Tibial artery (tissue), 4 donors: ENCODE measurements at regions not wholly inside any gene's neighbourhood (a gene's known extent, or its start where the extent isn't known, plus 50 kb on each side); places are given as distances from the start of the nearest gene placed in this dataset.

Experiments
- DNase-seq, 2 donors: peaks; one replicate each; pipeline ENCODE4 v3.0.0-alpha.2; 2019
- H3K27ac ChIP-seq, 2 donors: fragments of 200-600 bp; sonication (generic) in 1 of 2; 1 replicate in 1 of 2; 2 replicates in 1 of 2; pipeline ENCODE4 v1.5.1; 2018 to 2019; ENCODE audit warnings: mild to moderate bottlenecking in 1 of 2
- H3K27me3 ChIP-seq, 2 donors: fragments of 200-600 bp; sonication (generic) in 1 of 2; one replicate each; pipeline versions ENCODE4 v1.5.1 to v1.6.0; 2016 to 2019
- H3K36me3 ChIP-seq, 3 donors: fragments of 200-600 bp; sonication (generic) in 2 of 3; one replicate each; pipeline ENCODE4 v1.5.1; 2016 to 2019; ENCODE audit warnings: mild to moderate bottlenecking in 2 of 3
- H3K4me1 ChIP-seq, 4 donors: fragments of 200-600 bp; sonication (generic) in 2 of 4; 1 replicate in 3 of 4; 2 replicates in 1 of 4; pipeline ENCODE4 v1.5.1; 2016 to 2019
- H3K4me3 ChIP-seq, 2 donors: fragments of 200-600 bp; sonication (generic) in 1 of 2; 1 replicate in 1 of 2; 2 replicates in 1 of 2; pipeline ENCODE4 v1.5.1; 2018 to 2019; ENCODE audit warnings: mild to moderate bottlenecking in 2 of 2
- H3K9me3 ChIP-seq, 3 donors: fragments of 200-600 bp; sonication (generic) in 1 of 3; one replicate each; pipeline ENCODE4 v1.5.1; 2016 to 2019
- intact Hi-C: fragments of 100-400 bp; cut with DNase I; formaldehyde crosslinking; loops from one replicate; pipeline ENCODE4 v1.15.0; 2023; ENCODE audit warnings: low total_unique reads
- TF ChIP-seq, protein P1 (sequence below), 2 experiments: fragments of 200-600 bp in 1 of 2; fragments of 450-650 bp in 1 of 2; IDR thresholded peaks; one replicate each; pipeline ENCODE4 v1.5.1; 2017 to 2019; ENCODE audit warnings: antibody characterized with exemption in 2 of 2, mild to moderate bottlenecking in 1 of 2, moderate library complexity in 1 of 2

DNA sequence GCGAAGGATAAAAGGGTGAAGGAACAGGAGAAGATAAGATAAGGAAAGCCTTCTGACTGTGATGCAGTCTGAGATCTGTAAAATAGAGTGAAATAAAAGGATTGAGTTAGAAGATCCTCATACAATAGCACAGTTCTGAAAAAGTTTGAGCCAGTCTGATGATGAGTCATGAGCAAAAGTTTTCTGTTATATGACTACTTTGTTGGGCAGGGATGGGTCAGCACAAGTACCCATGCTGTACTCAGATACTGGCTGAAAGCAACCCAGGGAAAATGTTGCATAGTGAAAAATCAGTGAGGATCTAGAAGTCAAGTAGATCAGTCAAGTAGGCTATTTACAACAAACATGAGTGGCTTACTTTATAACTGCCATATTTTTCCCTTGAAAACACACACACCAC lies 253.5 kb downstream of the PCDH10 start:
- intact Hi-C loops: no loop called here
- H3K36me3 ChIP-seq: no peaks in the 10 kb centered on the region
- H3K4me3 ChIP-seq: no peak overlapping the region
- H3K9me3 ChIP-seq: no peaks in the 10 kb centered on the region
- H3K27me3 ChIP-seq: no peaks in the 10 kb centered on the region
- no peak overlapping the region for H3K27ac ChIP-seq
- no peak for DNase-seq
- TF ChIP-seq, protein P1, sequence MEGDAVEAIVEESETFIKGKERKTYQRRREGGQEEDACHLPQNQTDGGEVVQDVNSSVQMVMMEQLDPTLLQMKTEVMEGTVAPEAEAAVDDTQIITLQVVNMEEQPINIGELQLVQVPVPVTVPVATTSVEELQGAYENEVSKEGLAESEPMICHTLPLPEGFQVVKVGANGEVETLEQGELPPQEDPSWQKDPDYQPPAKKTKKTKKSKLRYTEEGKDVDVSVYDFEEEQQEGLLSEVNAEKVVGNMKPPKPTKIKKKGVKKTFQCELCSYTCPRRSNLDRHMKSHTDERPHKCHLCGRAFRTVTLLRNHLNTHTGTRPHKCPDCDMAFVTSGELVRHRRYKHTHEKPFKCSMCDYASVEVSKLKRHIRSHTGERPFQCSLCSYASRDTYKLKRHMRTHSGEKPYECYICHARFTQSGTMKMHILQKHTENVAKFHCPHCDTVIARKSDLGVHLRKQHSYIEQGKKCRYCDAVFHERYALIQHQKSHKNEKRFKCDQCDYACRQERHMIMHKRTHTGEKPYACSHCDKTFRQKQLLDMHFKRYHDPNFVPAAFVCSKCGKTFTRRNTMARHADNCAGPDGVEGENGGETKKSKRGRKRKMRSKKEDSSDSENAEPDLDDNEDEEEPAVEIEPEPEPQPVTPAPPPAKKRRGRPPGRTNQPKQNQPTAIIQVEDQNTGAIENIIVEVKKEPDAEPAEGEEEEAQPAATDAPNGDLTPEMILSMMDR (IDR thresholded peaks at IDR 0.05): no peak
- H3K4me1 ChIP-seq: no peaks in the 10 kb centered on the region

DNA sequence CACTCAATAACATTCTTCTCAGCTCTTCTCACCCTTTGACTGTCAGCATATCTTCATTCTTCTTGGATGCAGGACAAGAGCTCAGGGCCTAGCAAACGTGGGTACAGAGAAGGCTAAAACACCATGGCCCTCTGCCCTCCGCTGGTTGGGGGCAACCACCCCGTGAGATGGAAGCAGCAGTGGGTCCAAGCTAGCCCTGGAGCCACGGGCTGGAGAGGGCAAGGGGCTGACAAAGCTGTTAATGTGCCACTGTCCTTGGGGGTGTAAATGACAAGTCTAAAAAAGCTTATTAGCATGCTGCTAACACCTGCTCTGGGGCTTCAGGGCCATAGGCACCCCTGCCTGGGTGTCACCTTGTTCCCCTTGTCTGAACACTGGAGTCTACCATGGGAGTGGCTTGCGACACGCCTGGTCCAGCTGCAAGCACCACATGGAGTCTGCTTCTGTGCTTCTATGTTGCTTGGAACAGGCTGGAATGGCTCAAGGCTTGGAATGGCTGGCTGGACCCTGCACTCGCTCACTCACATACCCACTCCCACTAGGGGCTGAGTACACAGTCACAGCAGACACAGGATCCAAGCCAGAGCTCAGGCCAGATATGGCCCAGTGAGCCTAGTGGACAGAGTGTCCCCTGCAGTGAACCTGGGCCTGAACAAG lies 246.0 kb downstream of the PCDH10 start:
- TF ChIP-seq, protein P1 (IDR thresholded peaks at IDR 0.05): no peak
- Histone ChIP-seq H3K27ac (no peak overlapping the region), H3K27me3 (no peaks in the 10 kb centered on the region), H3K4me3 (no peak overlapping the region), H3K9me3 (no peaks in the 10 kb centered on the region), H3K36me3 (no peaks in the 10 kb centered on the region), H3K4me1 (no peaks in the 10 kb centered on the region)
- no peak for DNase-seq
- intact Hi-C loops: no loop called here

DNA sequence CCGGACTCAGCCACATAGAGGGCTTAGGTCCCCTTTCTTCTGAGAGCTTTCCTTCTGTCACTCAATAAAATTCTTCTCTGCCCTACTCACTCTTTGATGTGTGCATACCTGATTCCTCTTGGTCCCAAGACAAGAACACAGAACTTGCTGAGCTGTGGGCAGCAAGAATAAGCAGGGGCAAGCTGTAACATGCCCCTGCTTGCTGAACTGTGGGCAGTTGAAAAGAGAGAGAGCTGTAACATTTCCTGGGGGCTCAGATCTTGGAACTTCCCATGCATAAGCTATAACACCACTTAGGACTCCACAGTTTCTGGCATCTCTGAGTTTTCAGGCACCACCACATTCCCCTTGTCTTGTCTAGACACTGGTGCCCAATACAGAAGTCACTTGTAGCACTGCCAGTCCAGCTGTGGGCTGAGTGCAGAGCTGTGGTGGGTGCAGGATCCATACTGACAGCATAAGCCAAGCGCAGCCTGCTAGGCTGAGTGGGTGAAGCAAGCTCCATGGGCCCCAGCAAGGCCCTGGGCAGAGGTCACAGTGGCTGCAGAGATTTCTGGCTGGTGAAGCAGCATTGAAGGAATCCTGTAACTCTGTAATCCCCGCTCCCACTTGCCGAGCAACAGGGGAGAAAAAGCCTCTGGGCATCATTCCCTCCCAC lies 241.2 kb downstream of the PCDH10 start:
- intact Hi-C loops: no loop called here
- TF ChIP-seq, protein P1 (IDR thresholded peaks at IDR 0.05): no peak
- H3K27ac ChIP-seq: no peak overlapping the region
- H3K36me3 ChIP-seq: no peaks in the 10 kb centered on the region
- no peaks in the 10 kb centered on the region for H3K27me3 ChIP-seq
- no peaks in the 10 kb centered on the region for H3K9me3 ChIP-seq
- no peaks in the 10 kb centered on the region for H3K4me1 ChIP-seq
- no peak overlapping the region for H3K4me3 ChIP-seq
- no peak for DNase-seq

DNA sequence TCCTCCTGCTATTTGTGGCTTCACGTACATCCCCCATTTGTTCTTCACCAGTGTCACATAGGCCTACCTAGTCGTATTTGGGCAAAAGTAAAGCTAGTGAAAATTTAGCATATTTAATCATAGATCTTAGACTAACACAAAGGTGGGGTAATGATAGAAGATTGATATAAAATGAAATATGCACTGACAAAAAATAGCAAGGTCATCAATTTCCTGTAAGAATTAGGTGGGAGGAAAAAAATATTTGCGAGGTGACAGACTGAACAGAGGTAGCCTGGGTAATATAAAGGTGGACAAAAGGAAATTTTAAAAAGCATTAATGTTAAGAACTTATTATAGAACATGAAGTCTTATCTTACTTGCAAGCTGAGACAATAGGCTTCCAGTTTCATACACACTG lies 239.9 kb downstream of the PCDH10 start:
- DNase-seq: no peak

DNA sequence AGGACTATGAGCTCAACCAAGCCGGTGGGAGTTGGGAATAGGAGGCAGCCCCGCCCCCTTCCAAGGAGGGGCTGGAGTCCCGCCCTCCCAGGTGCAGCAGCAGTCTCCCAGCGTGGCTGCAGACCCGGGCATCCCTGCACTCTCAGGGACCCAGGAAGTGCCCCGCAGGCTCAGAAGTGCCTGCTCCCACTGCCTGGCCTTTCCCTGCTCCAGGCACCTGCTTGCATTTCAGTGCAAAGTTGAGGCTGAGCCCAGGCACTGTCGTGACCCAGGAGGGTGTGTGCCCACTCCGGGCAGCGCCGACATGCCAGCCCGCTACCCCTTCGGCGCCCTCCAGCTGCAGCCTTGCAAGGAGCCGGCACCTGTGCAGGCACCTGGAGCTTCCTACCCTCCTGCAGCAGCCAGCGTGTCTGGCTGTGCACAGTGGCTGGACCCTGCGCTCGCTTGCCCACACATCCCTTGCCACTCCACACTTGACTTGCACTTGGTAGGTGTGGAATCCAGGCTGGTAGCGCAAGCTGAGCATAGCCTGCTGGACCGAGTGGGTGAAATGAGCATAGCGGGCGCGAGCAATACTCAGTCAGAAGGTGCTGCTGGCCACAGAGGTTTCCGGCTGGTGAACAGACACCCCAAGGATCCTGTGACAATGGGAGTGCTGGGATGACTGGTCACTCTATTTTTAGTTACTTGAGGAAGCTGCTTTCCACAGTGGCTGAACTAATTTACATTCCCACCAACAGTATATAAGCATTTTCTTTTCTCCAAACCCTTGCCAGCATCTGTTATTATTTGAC lies 236.3 kb downstream of the PCDH10 start:
- DNase-seq: no peak
- H3K4me1 ChIP-seq: no peaks in the 10 kb centered on the region

More for the DNA sequence above, 239.9 kb downstream of the PCDH10 start:
- Histone ChIP-seq H3K27me3 (no peaks in the 10 kb centered on the region), H3K4me1 (no peaks in the 10 kb centered on the region), H3K4me3 (no peak overlapping the region), H3K9me3 (no peaks in the 10 kb centered on the region), H3K36me3 (no peaks in the 10 kb centered on the region), H3K27ac (no peak overlapping the region)
- intact Hi-C loops: no loop called here
- TF ChIP-seq, protein P1 (IDR thresholded peaks at IDR 0.05): no peak

More for the DNA sequence above, 236.3 kb downstream of the PCDH10 start:
- Histone ChIP-seq H3K36me3 (no peaks in the 10 kb centered on the region), H3K27ac (no peak overlapping the region), H3K27me3 (no peaks in the 10 kb centered on the region), H3K4me3 (no peak overlapping the region), H3K9me3 (no peaks in the 10 kb centered on the region)
- TF ChIP-seq, protein P1 (IDR thresholded peaks at IDR 0.05): no peak
- intact Hi-C loops: no loop called here
